ENCODE measurements at regions not wholly inside any gene's neighbourhood (a gene's known extent, or its start where the extent isn't known, plus 50 kb on each side); places are given as distances from the start of the nearest gene placed in this dataset.

- Histone ChIP-seq H2AFZ (ENCODE audit: low read length) (no peak overlapping the region), H3K36me3 (ENCODE audit: insufficient read depth, low read length) (no peaks in the 10 kb centered on the region), H3K9me2 (ENCODE audit: low read depth, low read length) (no peaks in the 10 kb centered on the region), H3K9ac (ENCODE audit: low read length) (no peak overlapping the region), H3K27ac (ENCODE audit: low read depth, low read length, poor library complexity, severe bottlenecking) (no peak overlapping the region), H3K9me3 (ENCODE audit: low read length) (0 out of 2 replicates have a peak, but pooled peaks cover 2% of the 10 kb centered on the region), H3K4me1 (ENCODE audit: insufficient read depth, low read length, severe bottlenecking) (no peaks in the 10 kb centered on the region), H3K27me3 (ENCODE audit: insufficient read depth, low read length) (no peaks in the 10 kb centered on the region), H4K20me1 (ENCODE audit: insufficient read depth, low read length) (no peaks in the 10 kb centered on the region), H3K79me2 (ENCODE audit: insufficient read depth, low read length) (no peaks in the 10 kb centered on the region), H3K4me2 (ENCODE audit: low read length) (no peak overlapping the region), H3F3A (ENCODE audit: insufficient read depth, low read length) (no peaks in the 10 kb centered on the region), H3K4me3 (ENCODE audit: low read depth, low read length, poor library complexity, severe bottlenecking) (no peak overlapping the region)
- TF ChIP-seq CTCF (IDR thresholded peaks at IDR 0.05; ENCODE audit: low read length): no peak
- TF ChIP-seq EZH2 (IDR thresholded peaks at IDR 0.05; ENCODE audit: borderline replicate concordance, low read length): no peak
Measured at GRCh38 chr17:54727624-54728023, 173.0 kb upstream of the TOM1L1 start.

- H3K27me3 ChIP-seq (ENCODE audit: insufficient read depth, low read length): no peaks in the 10 kb centered on the region
- H3K9me2 ChIP-seq (ENCODE audit: low read depth, low read length): no peaks in the 10 kb centered on the region
- H3K4me2 ChIP-seq (ENCODE audit: low read length): no peak overlapping the region
- H3K9ac ChIP-seq (ENCODE audit: low read length): no peak overlapping the region
- TF ChIP-seq CTCF (IDR thresholded peaks at IDR 0.05; ENCODE audit: low read length) (no peak), EZH2 (IDR thresholded peaks at IDR 0.05; ENCODE audit: borderline replicate concordance, low read length) (no peak)
- H3K79me2 ChIP-seq (ENCODE audit: insufficient read depth, low read length): no peaks in the 10 kb centered on the region
- no peak overlapping the region for H3K4me3 ChIP-seq (ENCODE audit: low read depth, low read length, poor library complexity, severe bottlenecking)
- H3K9me3 ChIP-seq (ENCODE audit: low read length): no peaks in the 10 kb centered on the region
- H3K27ac ChIP-seq (ENCODE audit: low read depth, low read length, poor library complexity, severe bottlenecking): no peak overlapping the region
- no peaks in the 10 kb centered on the region for H3K36me3 ChIP-seq (ENCODE audit: insufficient read depth, low read length)
- no peak overlapping the region for H2AFZ ChIP-seq (ENCODE audit: low read length)
- no peaks in the 10 kb centered on the region for H3K4me1 ChIP-seq (ENCODE audit: insufficient read depth, low read length, severe bottlenecking)
- H3F3A ChIP-seq (ENCODE audit: insufficient read depth, low read length): no peaks in the 10 kb centered on the region
- no peaks in the 10 kb centered on the region for H4K20me1 ChIP-seq (ENCODE audit: insufficient read depth, low read length)
Measured at GRCh38 chr17:54736573-54736972, 164.1 kb upstream of the TOM1L1 start.

- Histone ChIP-seq H3K4me2 (ENCODE audit: low read length) (no peak overlapping the region), H3K9me2 (ENCODE audit: low read depth, low read length) (no peaks in the 10 kb centered on the region), H3K36me3 (ENCODE audit: insufficient read depth, low read length) (no peaks in the 10 kb centered on the region), H2AFZ (ENCODE audit: low read length) (no peak overlapping the region), H3K27me3 (ENCODE audit: insufficient read depth, low read length) (no peaks in the 10 kb centered on the region), H3K9ac (ENCODE audit: low read length) (no peak overlapping the region), H3K4me1 (ENCODE audit: insufficient read depth, low read length, severe bottlenecking) (no peaks in the 10 kb centered on the region), H3K79me2 (ENCODE audit: insufficient read depth, low read length) (no peaks in the 10 kb centered on the region), H4K20me1 (ENCODE audit: insufficient read depth, low read length) (no peaks in the 10 kb centered on the region), H3F3A (ENCODE audit: insufficient read depth, low read length) (no peaks in the 10 kb centered on the region), H3K4me3 (ENCODE audit: low read depth, low read length, poor library complexity, severe bottlenecking) (no peak overlapping the region), H3K27ac (ENCODE audit: low read depth, low read length, poor library complexity, severe bottlenecking) (no peak overlapping the region), H3K9me3 (ENCODE audit: low read length) (no peaks in the 10 kb centered on the region)
- TF ChIP-seq CTCF (IDR thresholded peaks at IDR 0.05; ENCODE audit: low read length) (no peak), EZH2 (IDR thresholded peaks at IDR 0.05; ENCODE audit: borderline replicate concordance, low read length) (no peak)
Measured at GRCh38 chr17:54738496-54738895, 162.2 kb upstream of the TOM1L1 start.

Data from OCI-LY1 (cell line).